HL-60 (cell line): ENCODE measurements at regions not wholly inside any gene's neighbourhood (a gene's known extent, or its start where the extent isn't known, plus 50 kb on each side); places are given as distances from the start of the nearest gene placed in this dataset.

ENCODE experiments used
- CTCF ChIP-seq: IDR thresholded peaks from one replicate; pipeline ENCODE4 v1.5.1; 2011; ENCODE audit warnings: low read length, control low read depth, inconsistent platforms; ENCODE audit not compliant: insufficient read depth
- GABPA ChIP-seq: IDR thresholded peaks from 2 replicates; pipeline ENCODE4 v1.6.1; 2012; ENCODE audit warnings: low read depth
- SPI1 ChIP-seq: IDR thresholded peaks from 2 replicates; pipeline ENCODE4 v1.6.1; 2012; ENCODE audit warnings: low read depth, mild to moderate bottlenecking, borderline replicate concordance
- TF ChIP-seq, protein P1 (sequence below): IDR thresholded peaks from 2 replicates; pipeline ENCODE4 v1.6.1; 2012; ENCODE audit warnings: low read depth; ENCODE audit not compliant: insufficient replicate concordance

DNA sequence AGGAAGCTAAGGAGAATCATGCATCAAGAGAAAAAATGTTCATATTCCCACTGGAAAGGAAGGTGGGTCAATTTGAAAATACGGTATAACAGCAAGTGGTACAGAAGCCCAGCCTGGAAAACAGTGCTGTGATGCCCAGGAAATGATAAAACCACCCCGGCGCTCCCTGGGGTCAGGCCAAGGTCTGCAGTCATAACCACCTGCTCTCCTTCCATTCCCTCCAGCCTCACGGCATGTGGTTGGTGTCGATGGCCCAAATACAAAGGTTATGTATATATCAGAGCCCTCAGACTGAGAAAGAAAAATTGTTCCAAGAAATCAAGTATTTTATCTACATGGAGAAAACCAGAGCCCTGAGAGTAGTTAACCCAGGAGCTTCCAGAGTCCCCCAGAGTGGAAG is 208.1 kb upstream of the CDYL start:
- TF ChIP-seq CTCF (no peak), SPI1 (no peak), GABPA (no peak)
- TF ChIP-seq, protein P1, sequence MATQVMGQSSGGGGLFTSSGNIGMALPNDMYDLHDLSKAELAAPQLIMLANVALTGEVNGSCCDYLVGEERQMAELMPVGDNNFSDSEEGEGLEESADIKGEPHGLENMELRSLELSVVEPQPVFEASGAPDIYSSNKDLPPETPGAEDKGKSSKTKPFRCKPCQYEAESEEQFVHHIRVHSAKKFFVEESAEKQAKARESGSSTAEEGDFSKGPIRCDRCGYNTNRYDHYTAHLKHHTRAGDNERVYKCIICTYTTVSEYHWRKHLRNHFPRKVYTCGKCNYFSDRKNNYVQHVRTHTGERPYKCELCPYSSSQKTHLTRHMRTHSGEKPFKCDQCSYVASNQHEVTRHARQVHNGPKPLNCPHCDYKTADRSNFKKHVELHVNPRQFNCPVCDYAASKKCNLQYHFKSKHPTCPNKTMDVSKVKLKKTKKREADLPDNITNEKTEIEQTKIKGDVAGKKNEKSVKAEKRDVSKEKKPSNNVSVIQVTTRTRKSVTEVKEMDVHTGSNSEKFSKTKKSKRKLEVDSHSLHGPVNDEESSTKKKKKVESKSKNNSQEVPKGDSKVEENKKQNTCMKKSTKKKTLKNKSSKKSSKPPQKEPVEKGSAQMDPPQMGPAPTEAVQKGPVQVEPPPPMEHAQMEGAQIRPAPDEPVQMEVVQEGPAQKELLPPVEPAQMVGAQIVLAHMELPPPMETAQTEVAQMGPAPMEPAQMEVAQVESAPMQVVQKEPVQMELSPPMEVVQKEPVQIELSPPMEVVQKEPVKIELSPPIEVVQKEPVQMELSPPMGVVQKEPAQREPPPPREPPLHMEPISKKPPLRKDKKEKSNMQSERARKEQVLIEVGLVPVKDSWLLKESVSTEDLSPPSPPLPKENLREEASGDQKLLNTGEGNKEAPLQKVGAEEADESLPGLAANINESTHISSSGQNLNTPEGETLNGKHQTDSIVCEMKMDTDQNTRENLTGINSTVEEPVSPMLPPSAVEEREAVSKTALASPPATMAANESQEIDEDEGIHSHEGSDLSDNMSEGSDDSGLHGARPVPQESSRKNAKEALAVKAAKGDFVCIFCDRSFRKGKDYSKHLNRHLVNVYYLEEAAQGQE = no peak
